ENCODE measurements at regions not wholly inside any gene's neighbourhood (a gene's known extent, or its start where the extent isn't known, plus 50 kb on each side); places are given as distances from the start of the nearest gene placed in this dataset.

DNA sequence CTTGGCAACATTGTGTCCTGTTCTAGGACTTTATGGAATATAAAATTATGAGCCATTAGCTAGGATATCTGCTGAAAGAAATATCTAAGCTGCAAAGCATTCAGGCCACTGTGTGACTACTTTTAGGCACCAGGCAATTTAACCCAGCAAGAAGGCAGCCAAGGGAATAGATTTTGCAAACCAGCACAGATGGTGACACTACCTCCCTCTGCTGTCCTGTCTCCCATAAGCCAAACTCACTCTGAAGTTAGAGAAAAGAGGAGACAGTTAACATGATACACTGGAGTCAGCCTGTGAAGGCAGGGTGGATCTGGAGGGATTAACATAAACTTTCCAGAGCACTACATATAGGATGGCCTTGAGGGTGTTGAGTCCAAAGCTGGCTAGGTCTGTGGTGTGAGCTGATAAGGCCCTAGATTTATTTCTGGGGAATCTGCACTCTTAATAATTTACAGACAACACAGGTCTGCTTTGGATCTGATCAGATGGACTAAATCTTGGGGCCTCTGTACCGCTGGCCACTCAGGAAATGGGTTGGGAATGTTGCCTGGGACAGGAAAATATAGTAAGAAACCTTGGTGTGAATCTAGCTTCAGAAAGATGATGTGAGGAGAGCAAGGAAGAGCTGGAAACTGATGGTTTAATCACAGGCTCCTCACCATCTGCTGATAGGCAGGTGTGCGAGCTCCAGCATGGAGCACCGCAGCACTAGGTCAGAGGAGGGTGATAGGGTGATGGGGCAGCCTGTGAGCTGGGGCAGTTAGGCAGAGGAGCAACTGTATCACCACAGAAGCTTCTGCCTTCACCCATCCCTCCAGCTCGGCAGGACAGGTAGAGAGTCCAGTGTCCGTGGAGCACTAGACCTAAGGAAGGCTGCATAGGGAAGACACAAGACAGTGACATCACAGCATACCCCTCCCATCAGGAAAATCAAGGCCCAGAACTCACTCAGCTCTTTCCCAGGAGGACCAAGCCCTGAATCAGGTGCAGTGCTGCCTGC, 229.9 kb upstream of the PRSS1 start:
- TF ChIP-seq POLR2A (IDR thresholded peaks at IDR 0.05), result no peak
- no peak for TF ChIP-seq EP300 (IDR thresholded peaks at IDR 0.05)
- TF ChIP-seq CTCF (IDR thresholded peaks at IDR 0.05), result no peak

Data from tibial nerve (tissue), 4 donors.